Activated naive CD8-positive, alpha-beta T cell treated with anti-CD3 and anti-CD28 coated beads for 36 hours (primary cell): ENCODE measurements at regions not wholly inside any gene's neighbourhood (a gene's known extent, or its start where the extent isn't known, plus 50 kb on each side); places are given as distances from the start of the nearest gene placed in this dataset.
"Not testable (repeated sequence)": the region's sequence is repeated elsewhere in the genome, so short reads cannot be mapped to it uniquely, and the experiment has no call there.

Experiments
- DNase-seq: peaks from one replicate; pipeline ENCODE4 v3.0.0; 2021
- H3K27ac Mint-ChIP-seq: one replicate; pipeline ENCODE4 v1.8.0; 2022; ENCODE audit warnings: mild to moderate bottlenecking, moderate library complexity, mixed read lengths
- H3K27me3 Mint-ChIP-seq: one replicate; pipeline ENCODE4 v1.8.0; 2022; ENCODE audit warnings: mild to moderate bottlenecking, mixed read lengths
- H3K36me3 Mint-ChIP-seq: one replicate; pipeline ENCODE4 v1.8.0; 2021; ENCODE audit warnings: mild to moderate bottlenecking, mixed read lengths
- H3K4me1 Mint-ChIP-seq: one replicate; pipeline ENCODE4 v1.8.0; 2021; ENCODE audit warnings: mixed read lengths
- H3K4me3 Mint-ChIP-seq: one replicate; pipeline ENCODE4 v1.8.0; 2022; ENCODE audit warnings: mild to moderate bottlenecking, moderate library complexity, mixed read lengths
- H3K9me3 Mint-ChIP-seq: one replicate; pipeline ENCODE4 v1.8.0; 2022; ENCODE audit warnings: mixed read lengths

- Mint-ChIP-seq H3K4me3 (no peak overlapping the region), H3K36me3 (no peaks in the 10 kb centered on the region), H3K4me1 (no peaks in the 10 kb centered on the region), H3K9me3 (peaks cover 3% of the 10 kb centered on the region), H3K27me3 (no peaks in the 10 kb centered on the region), H3K27ac (no peak overlapping the region)
- no peak for DNase-seq
These were observed 475.8 kb upstream of the MAP2 start for GRCh38 chr2:208948073-208948472.

- Mint-ChIP-seq H3K27ac (no peak overlapping the region), H3K4me3 (no peak overlapping the region), H3K4me1 (no peaks in the 10 kb centered on the region), H3K36me3 (no peaks in the 10 kb centered on the region), H3K9me3 (no peaks in the 10 kb centered on the region), H3K27me3 (no peaks in the 10 kb centered on the region)
- DNase-seq: no peak
These were observed 453.8 kb upstream of the MAP2 start for GRCh38 chr2:208970070-208970469.

- DNase-seq: no peak
- Mint-ChIP-seq H3K27ac (no peak overlapping the region), H3K4me1 (no peaks in the 10 kb centered on the region), H3K9me3 (no peaks in the 10 kb centered on the region), H3K27me3 (no peaks in the 10 kb centered on the region), H3K36me3 (no peaks in the 10 kb centered on the region), H3K4me3 (no peak overlapping the region)
These were observed 446.3 kb upstream of the MAP2 start for GRCh38 chr2:208977582-208977981.

- no peaks in the 10 kb centered on the region for H3K36me3 Mint-ChIP-seq
These were observed 444.9 kb upstream of the MAP2 start for GRCh38 chr2:208978946-208979345.

GRCh38 chr2:208980321-208980720 is 443.5 kb upstream of the MAP2 start:
- no peak for DNase-seq
- no peaks in the 10 kb centered on the region for H3K9me3 Mint-ChIP-seq
- H3K27ac Mint-ChIP-seq: no peak overlapping the region
- no peak overlapping the region for H3K4me3 Mint-ChIP-seq
- no peaks in the 10 kb centered on the region for H3K4me1 Mint-ChIP-seq
- H3K27me3 Mint-ChIP-seq: no peaks in the 10 kb centered on the region
- H3K36me3 Mint-ChIP-seq: no peaks in the 10 kb centered on the region

More at GRCh38 chr2:208978946-208979345, 444.9 kb upstream of the MAP2 start:
- Mint-ChIP-seq H3K27me3 (no peaks in the 10 kb centered on the region), H3K9me3 (no peaks in the 10 kb centered on the region), H3K27ac (no peak overlapping the region), H3K4me1 (no peaks in the 10 kb centered on the region), H3K4me3 (no peak overlapping the region)
- no peak for DNase-seq

- no peaks in the 10 kb centered on the region for H3K36me3 Mint-ChIP-seq
- no peak overlapping the region for H3K27ac Mint-ChIP-seq
- H3K27me3 Mint-ChIP-seq: no peaks in the 10 kb centered on the region
- no peaks in the 10 kb centered on the region for H3K9me3 Mint-ChIP-seq
- no peak for DNase-seq
- no peak overlapping the region for H3K4me3 Mint-ChIP-seq
- no peaks in the 10 kb centered on the region for H3K4me1 Mint-ChIP-seq
These were observed 441.0 kb upstream of the MAP2 start for GRCh38 chr2:208982831-208983230.

- DNase-seq: no peak
- H3K27me3 Mint-ChIP-seq: no peaks in the 10 kb centered on the region
- H3K4me1 Mint-ChIP-seq: no peaks in the 10 kb centered on the region
- H3K36me3 Mint-ChIP-seq: no peaks in the 10 kb centered on the region
- no peak overlapping the region for H3K4me3 Mint-ChIP-seq
- H3K27ac Mint-ChIP-seq: no peak overlapping the region
- H3K9me3 Mint-ChIP-seq: peaks cover 2% of the 10 kb centered on the region
These were observed 440.4 kb upstream of the MAP2 start for GRCh38 chr2:208983486-208983885.

- H3K9me3 Mint-ChIP-seq: peaks cover 3% of the 10 kb centered on the region
- no peak for DNase-seq
These were observed 439.3 kb upstream of the MAP2 start for GRCh38 chr2:208984376-208985090.

GRCh38 chr2:208985644-208986043 is 438.2 kb upstream of the MAP2 start:
- Mint-ChIP-seq H3K36me3 (no peaks in the 10 kb centered on the region), H3K27ac (no peak overlapping the region), H3K27me3 (no peaks in the 10 kb centered on the region), H3K4me1 (no peaks in the 10 kb centered on the region), H3K9me3 (peaks cover 4% of the 10 kb centered on the region), H3K4me3 (no peak overlapping the region)
- no peak for DNase-seq

More at GRCh38 chr2:208984376-208985090, 439.3 kb upstream of the MAP2 start:
- Mint-ChIP-seq H3K27ac (no peak overlapping the region), H3K27me3 (no peaks in the 10 kb centered on the region), H3K4me3 (no peak overlapping the region), H3K4me1 (no peaks in the 10 kb centered on the region), H3K36me3 (no peaks in the 10 kb centered on the region)

- Mint-ChIP-seq H3K9me3 (peaks cover 4% of the 10 kb centered on the region), H3K4me3 (no peak overlapping the region), H3K4me1 (no peaks in the 10 kb centered on the region), H3K36me3 (no peaks in the 10 kb centered on the region), H3K27me3 (no peaks in the 10 kb centered on the region), H3K27ac (no peak overlapping the region)
- DNase-seq: no peak
These were observed 433.1 kb upstream of the MAP2 start for GRCh38 chr2:208990716-208991115.

- H3K27ac Mint-ChIP-seq: no peak overlapping the region
- peaks cover 5% of the 10 kb centered on the region for H3K9me3 Mint-ChIP-seq
- no peaks in the 10 kb centered on the region for H3K36me3 Mint-ChIP-seq
- no peaks in the 10 kb centered on the region for H3K27me3 Mint-ChIP-seq
- no peaks in the 10 kb centered on the region for H3K4me1 Mint-ChIP-seq
- DNase-seq: no peak
- H3K4me3 Mint-ChIP-seq: no peak overlapping the region
These were observed 423.9 kb upstream of the MAP2 start for GRCh38 chr2:208999911-209000310.

- H3K9me3 Mint-ChIP-seq: peaks cover 10% of the 10 kb centered on the region
- H3K4me3 Mint-ChIP-seq: no peak overlapping the region
- H3K4me1 Mint-ChIP-seq: no peaks in the 10 kb centered on the region
- no peaks in the 10 kb centered on the region for H3K36me3 Mint-ChIP-seq
- no peaks in the 10 kb centered on the region for H3K27me3 Mint-ChIP-seq
- no peak for DNase-seq
- no peak overlapping the region for H3K27ac Mint-ChIP-seq
These were observed 421.8 kb upstream of the MAP2 start for GRCh38 chr2:209002054-209002453.

- Mint-ChIP-seq H3K27ac (no peak overlapping the region), H3K9me3 (peaks cover 7% of the 10 kb centered on the region), H3K27me3 (no peaks in the 10 kb centered on the region), H3K4me3 (no peak overlapping the region), H3K36me3 (no peaks in the 10 kb centered on the region), H3K4me1 (no peaks in the 10 kb centered on the region)
- DNase-seq: no peak
These were observed 418.5 kb upstream of the MAP2 start for GRCh38 chr2:209005371-209005770.

GRCh38 chr2:209008636-209009287 is 415.1 kb upstream of the MAP2 start:
- no peaks in the 10 kb centered on the region for H3K36me3 Mint-ChIP-seq
- no peak overlapping the region for H3K4me3 Mint-ChIP-seq
- H3K9me3 Mint-ChIP-seq: peaks cover 7% of the 10 kb centered on the region
- H3K27ac Mint-ChIP-seq: no peak overlapping the region
- DNase-seq: no peak
- H3K27me3 Mint-ChIP-seq: no peaks in the 10 kb centered on the region
- no peaks in the 10 kb centered on the region for H3K4me1 Mint-ChIP-seq

GRCh38 chr2:209018633-209019032 is 405.2 kb upstream of the MAP2 start:
- H3K4me3 Mint-ChIP-seq, H3K36me3 Mint-ChIP-seq, DNase-seq, H3K9me3 Mint-ChIP-seq, H3K27me3 Mint-ChIP-seq, H3K27ac Mint-ChIP-seq, H3K4me1 Mint-ChIP-seq: not testable (repeated sequence)

- H3K4me3 Mint-ChIP-seq: no peak overlapping the region
- no peak for DNase-seq
- H3K36me3 Mint-ChIP-seq: no peaks in the 10 kb centered on the region
- no peaks in the 10 kb centered on the region for H3K27me3 Mint-ChIP-seq
- H3K27ac Mint-ChIP-seq: no peak overlapping the region
- H3K9me3 Mint-ChIP-seq: peaks cover 7% of the 10 kb centered on the region
- H3K4me1 Mint-ChIP-seq: no peaks in the 10 kb centered on the region
These were observed 394.6 kb upstream of the MAP2 start for GRCh38 chr2:209029249-209029648.
